Activated CD4-positive, alpha-beta memory T cell treated with anti-CD3 and anti-CD28 coated beads for 36 hours (primary cell): ENCODE measurements at regions not wholly inside any gene's neighbourhood (a gene's known extent, or its start where the extent isn't known, plus 50 kb on each side); places are given as distances from the start of the nearest gene placed in this dataset.

Experiments
- CTCF ChIA-PET: fragments of 350-600 bp; sonication (Branson Sonifier 250); formaldehyde crosslinking; loops from one replicate; lab custom pipeline; 2021; ENCODE audit warnings: antibody characterized with exemption, inconsistent platforms; lab: Charles Lee
- POLR2A ChIA-PET: fragments of 350-600 bp; sonication (Branson Sonifier 250); formaldehyde crosslinking; loops from one replicate; lab custom pipeline; 2021; ENCODE audit warnings: antibody characterized with exemption; lab: Charles Lee
- DNase-seq: peaks from one replicate; pipeline ENCODE4 v3.0.0-alpha.2; 2020
- H3K27ac Mint-ChIP-seq: one replicate; pipeline ENCODE4 v1.8.0; 2021; ENCODE audit warnings: mixed read lengths
- H3K27me3 Mint-ChIP-seq: one replicate; pipeline ENCODE4 v1.8.0; 2021; ENCODE audit warnings: mixed read lengths
- H3K36me3 Mint-ChIP-seq: one replicate; pipeline ENCODE4 v1.8.0; 2021; ENCODE audit warnings: mixed read lengths
- H3K4me1 Mint-ChIP-seq: one replicate; pipeline ENCODE4 v1.8.0; 2021; ENCODE audit warnings: low read depth, mixed read lengths
- H3K4me3 Mint-ChIP-seq: one replicate; pipeline ENCODE4 v1.8.0; 2021; ENCODE audit warnings: mild to moderate bottlenecking, mixed read lengths
- H3K9me3 Mint-ChIP-seq: one replicate; pipeline ENCODE4 v1.8.0; 2021; ENCODE audit warnings: mixed read lengths
- intact Hi-C: fragments of 100-400 bp; cut with micrococcal nuclease; formaldehyde crosslinking; loops from one replicate; pipeline ENCODE4 v1.15.1; 2023

DNA sequence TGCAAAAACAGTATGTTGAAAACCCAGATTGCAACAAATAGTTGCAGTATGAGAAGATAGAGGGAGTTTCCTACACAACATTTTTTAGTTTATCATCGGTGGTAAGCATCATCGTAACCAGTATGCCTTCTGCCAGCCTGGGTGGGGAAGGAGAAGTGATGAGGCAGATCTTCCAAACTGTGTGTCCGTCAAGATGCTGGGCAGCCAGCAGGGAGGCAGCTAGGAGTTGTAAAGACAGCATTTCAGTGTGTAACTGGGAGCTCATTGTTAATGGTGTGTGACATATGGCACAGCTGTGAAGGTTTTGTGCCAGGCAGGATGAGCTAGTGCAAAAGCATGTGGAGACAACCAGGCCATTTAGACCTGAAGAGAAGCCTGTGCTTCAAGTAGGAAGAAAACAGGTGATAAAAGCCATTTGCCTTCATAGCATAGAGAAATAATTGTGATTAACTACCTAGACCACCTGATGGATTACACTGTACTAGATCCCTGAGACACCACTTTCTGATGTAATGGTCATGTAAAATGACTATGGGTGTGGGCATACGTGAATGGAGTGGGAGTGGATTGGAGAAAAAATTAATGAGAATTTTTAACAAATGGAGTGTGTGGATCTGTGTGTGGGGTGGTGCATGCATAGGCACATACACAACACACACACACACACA, 347.0 kb upstream of the ADAMTSL1 start:
- intact Hi-C loops: no loop called here
- H3K9me3 Mint-ChIP-seq: peaks cover 2% of the 10 kb centered on the region

DNA sequence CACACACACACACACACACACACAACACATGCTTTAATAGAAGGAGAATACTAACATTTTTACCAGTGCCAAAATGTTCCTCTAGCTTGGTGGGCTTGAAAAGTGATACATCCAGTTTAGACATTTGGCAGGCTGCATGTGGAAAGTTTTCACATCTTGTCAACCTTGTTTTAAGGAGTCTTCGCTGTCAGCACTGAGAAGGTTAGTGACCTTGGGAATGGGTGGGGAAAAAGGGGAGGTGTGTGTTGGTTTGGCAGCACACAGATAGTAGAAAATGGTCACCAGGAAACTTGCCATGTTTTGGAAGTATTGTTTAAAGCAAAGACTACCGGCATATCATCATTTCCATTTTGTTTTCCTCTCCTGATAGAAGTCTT, 346.5 kb upstream of the ADAMTSL1 start:
- H3K27me3 Mint-ChIP-seq: no peaks in the 10 kb centered on the region
- H3K4me3 Mint-ChIP-seq: no peak overlapping the region
- H3K4me1 Mint-ChIP-seq: no peaks in the 10 kb centered on the region
- POLR2A ChIA-PET: no interaction called here
- H3K36me3 Mint-ChIP-seq: no peaks in the 10 kb centered on the region
- CTCF ChIA-PET: no interaction called here
- peaks cover 2% of the 10 kb centered on the region for H3K9me3 Mint-ChIP-seq
- DNase-seq: no peak
- no peak overlapping the region for H3K27ac Mint-ChIP-seq
- intact Hi-C loops: no loop called here

More for the DNA sequence above, 347.0 kb upstream of the ADAMTSL1 start:
- Mint-ChIP-seq H3K4me1 (no peaks in the 10 kb centered on the region), H3K27ac (no peak overlapping the region), H3K27me3 (no peaks in the 10 kb centered on the region), H3K4me3 (no peak overlapping the region), H3K36me3 (no peaks in the 10 kb centered on the region)
- POLR2A ChIA-PET: no interaction called here
- no peak for DNase-seq
- CTCF ChIA-PET: no interaction called here

DNA sequence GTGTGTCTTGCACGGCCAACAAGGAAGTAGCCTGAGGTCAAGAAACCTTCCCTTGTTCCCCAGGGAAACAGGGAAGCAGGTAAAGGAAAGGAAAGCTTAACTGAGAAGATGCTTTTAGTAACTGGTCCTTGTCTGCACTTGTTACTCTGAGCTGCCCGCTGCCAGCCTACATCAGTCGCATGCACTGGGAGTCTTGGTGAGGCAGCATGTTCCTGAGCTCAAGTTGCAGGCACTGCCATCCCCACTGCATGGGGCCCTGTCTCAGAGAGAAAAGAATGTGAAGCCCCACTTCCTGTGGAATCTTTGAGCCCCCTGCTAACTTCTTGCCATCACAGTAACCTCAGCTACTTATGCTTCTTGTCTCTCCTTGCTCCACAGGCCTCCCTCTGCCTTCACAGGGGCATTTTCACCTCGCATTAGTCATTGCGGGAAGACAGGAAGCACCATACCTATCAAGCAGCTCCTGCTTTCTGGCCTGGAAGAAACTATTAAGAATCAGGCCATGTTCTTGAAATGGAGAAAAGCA, 344.1 kb upstream of the ADAMTSL1 start:
- CTCF ChIA-PET: no interaction called here
- POLR2A ChIA-PET: no interaction called here
- H3K36me3 Mint-ChIP-seq: no peaks in the 10 kb centered on the region
- H3K9me3 Mint-ChIP-seq: peaks cover 2% of the 10 kb centered on the region
- H3K27me3 Mint-ChIP-seq: no peaks in the 10 kb centered on the region
- H3K27ac Mint-ChIP-seq: no peak overlapping the region
- H3K4me1 Mint-ChIP-seq: no peaks in the 10 kb centered on the region
- no peak overlapping the region for H3K4me3 Mint-ChIP-seq
- DNase-seq: no peak
- intact Hi-C loops: no loop called here

DNA sequence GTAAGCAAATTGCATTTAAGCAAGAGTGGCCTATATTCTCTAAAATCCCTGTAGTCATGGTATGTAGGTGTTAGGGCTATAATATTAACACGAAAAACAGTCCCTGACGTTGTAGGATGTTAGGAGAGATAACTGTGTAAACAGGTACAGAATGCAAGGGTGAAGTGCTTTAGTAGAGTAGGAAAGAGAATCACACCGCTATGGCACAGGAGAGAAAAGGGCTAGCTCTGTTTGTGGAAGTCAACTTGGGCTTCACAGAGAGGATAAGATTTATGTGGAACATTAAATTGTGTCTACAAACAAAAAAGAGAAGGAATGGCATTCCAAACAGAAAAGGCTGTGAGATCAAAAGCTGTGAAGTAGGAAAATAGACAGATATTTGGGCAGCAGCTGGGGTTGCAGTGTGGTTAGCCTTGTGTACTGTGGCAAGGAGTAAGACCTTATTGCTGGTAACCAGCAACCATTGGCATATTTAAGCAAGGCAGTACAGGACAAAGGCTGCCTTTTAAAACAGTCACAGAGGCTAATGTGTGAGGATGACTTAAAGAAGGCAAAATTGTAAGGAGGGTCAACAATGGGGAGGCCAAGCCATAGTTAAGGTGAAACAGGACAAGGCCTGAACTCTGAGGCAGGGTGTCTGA, 337.5 kb upstream of the ADAMTSL1 start:
- H3K27ac Mint-ChIP-seq: no peak overlapping the region
- no peaks in the 10 kb centered on the region for H3K36me3 Mint-ChIP-seq
- ChIA-PET CTCF (no interaction called here), POLR2A (no interaction called here)
- H3K27me3 Mint-ChIP-seq: no peaks in the 10 kb centered on the region
- H3K4me1 Mint-ChIP-seq: no peaks in the 10 kb centered on the region
- peaks cover 2% of the 10 kb centered on the region for H3K9me3 Mint-ChIP-seq
- H3K4me3 Mint-ChIP-seq: no peak overlapping the region
- DNase-seq: no peak
- intact Hi-C loops: no loop called here

DNA sequence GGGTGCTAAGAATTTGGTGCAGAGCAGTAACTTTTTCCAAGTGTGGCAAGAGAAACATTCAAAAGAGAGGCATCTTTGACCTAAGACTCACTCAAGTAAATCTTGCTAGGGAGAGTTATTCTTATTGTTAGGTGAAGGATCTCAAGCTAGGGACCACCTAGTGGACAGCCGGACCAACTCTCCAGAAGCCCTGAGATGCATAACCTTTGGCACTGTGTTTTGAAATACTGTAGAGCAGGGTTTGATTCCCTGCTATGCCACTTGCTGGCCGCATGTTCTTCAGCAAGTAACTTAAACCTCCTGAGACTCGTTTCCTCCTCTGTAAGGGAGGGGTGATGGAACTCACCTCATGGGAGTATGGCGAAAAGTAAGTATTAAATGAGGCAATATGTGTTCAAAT, 336.1 kb upstream of the ADAMTSL1 start:
- CTCF ChIA-PET: no interaction called here
- no peak for DNase-seq
- Mint-ChIP-seq H3K36me3 (no peaks in the 10 kb centered on the region), H3K4me3 (no peak overlapping the region), H3K27me3 (no peaks in the 10 kb centered on the region), H3K27ac (no peak overlapping the region), H3K4me1 (no peaks in the 10 kb centered on the region), H3K9me3 (no peaks in the 10 kb centered on the region)
- POLR2A ChIA-PET: no interaction called here
- intact Hi-C loops: no loop called here

DNA sequence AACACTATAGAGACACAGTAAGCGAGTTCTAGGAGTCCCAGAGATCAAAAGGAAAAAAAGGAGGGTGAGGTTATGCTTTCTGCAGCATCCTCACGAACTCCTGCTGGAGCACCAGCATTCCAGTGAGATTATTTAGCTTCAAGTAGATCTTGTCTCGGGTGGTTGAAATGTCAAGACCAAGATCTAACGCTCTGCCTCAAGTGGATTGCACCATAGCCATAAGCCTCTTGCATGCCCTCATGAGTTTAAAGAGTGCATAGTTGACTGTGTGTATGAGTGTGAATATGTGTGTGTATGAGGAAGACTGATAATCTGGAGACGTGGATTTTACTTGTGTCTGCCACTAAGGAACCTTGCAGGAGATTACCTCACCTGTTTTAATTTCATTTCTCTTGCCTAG, 335.3 kb upstream of the ADAMTSL1 start:
- Mint-ChIP-seq H3K27me3 (no peaks in the 10 kb centered on the region), H3K4me3 (no peak overlapping the region), H3K4me1 (no peaks in the 10 kb centered on the region), H3K36me3 (no peaks in the 10 kb centered on the region), H3K9me3 (no peaks in the 10 kb centered on the region), H3K27ac (no peak overlapping the region)
- ChIA-PET CTCF (no interaction called here), POLR2A (no interaction called here)
- intact Hi-C loops: no loop called here
- no peak for DNase-seq

DNA sequence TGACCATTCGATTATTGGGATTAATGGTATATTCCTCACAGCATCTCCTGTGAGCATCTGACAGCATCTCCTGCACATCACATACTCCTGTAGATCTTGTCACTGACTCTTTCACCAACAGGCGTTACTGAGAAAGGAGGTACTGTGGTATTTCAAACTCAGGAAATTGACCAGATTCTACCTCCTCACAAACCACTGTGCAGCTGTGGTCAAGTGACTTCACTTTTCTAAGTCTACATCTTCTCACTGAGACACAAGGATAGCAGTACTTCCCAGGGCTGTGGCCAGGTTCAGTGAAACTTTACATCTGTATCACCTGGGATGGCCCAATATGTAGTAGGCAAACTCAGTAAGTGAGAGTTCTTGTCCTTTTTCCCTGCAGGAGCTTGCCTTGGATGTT, 332.3 kb upstream of the ADAMTSL1 start:
- H3K27me3 Mint-ChIP-seq: no peaks in the 10 kb centered on the region
- no peaks in the 10 kb centered on the region for H3K9me3 Mint-ChIP-seq
- no peaks in the 10 kb centered on the region for H3K36me3 Mint-ChIP-seq
- H3K4me1 Mint-ChIP-seq: no peaks in the 10 kb centered on the region
- DNase-seq: no peak
- intact Hi-C loops: no loop called here
- no peak overlapping the region for H3K27ac Mint-ChIP-seq
- POLR2A ChIA-PET: no interaction called here
- CTCF ChIA-PET: no interaction called here
- no peak overlapping the region for H3K4me3 Mint-ChIP-seq

DNA sequence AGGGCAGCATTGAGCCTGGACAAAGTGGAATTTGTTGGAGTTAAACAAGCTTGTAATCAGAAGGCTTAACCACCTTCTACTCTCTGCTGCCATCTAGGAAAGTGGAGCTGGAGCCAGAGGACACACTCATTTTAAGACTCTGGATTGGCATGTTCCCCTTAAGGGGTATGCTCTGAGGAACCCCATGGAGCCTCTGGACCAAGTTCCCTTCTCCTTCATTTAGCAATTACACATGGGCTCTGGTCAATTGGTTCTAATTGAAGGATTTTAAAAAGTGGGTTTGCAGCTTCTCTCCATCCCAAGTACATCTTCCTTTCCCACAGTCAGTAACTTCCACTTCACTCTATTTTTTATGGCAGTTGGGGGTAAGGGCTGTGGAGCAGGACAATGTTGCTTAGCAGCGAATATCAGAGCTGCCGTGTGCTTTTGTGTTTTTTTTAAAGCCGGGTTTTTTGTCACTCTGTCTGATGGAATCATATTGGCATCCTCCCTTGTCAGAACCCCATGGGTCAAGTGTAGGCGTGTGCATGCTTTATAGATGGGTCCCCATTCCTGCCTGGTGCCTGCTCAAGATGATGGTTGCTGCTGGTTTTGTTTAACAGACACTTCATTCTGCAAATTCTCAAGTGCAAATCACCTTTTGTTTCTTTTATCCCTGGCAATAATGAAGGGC, 330.7 kb upstream of the ADAMTSL1 start:
- Mint-ChIP-seq H3K4me3 (no peak overlapping the region), H3K27me3 (no peaks in the 10 kb centered on the region), H3K27ac (no peak overlapping the region), H3K4me1 (no peaks in the 10 kb centered on the region), H3K9me3 (no peaks in the 10 kb centered on the region), H3K36me3 (no peaks in the 10 kb centered on the region)
- ChIA-PET POLR2A (no interaction called here), CTCF (no interaction called here)
- no peak for DNase-seq
- intact Hi-C loops: no loop called here

DNA sequence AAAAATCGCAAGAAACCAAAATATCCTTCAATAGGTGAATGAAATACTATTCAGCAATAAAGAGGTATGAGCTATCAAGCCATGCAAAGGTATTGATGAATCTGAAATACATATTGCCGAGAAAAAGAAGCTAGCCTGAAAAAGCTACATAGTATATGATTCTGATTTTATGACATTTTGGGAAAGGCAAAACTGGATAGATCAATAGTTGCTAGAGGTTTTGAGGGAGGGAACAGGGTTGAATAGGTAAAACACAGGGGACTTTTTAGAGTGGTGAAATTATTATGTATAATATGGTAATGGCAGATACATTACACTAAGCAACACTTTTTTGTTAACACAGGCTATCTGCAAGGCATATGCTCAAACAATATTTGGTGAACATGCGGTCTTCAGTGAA, 327.6 kb upstream of the ADAMTSL1 start:
- DNase-seq: no peak
- POLR2A ChIA-PET: no interaction called here

DNA sequence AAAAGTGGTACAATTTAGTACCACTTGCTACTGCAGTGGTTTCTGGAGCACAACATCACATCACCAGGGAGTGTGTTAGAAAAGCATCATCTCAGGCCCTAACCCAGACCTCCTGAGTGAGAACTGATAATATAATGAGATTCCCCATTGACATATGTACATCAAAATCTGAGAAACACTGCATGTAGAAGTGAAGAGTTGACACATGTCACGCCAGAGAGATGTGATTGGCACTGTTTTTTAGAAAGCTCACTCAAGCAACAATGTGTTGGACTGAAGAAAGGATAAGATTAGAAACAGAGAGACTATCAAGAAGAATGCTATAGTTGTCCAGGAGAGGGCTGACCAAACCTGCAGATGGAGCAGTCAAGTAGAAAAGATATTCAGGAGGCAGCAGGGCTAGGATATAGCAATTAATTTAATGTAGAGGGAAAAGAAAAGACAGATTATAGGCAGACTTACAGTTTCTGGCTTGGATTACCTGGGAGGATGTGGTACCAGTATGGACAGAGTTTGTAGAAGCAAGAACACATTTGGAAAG, 324.4 kb upstream of the ADAMTSL1 start:
- ChIA-PET CTCF (no interaction called here), POLR2A (no interaction called here)
- Mint-ChIP-seq H3K27ac (no peak overlapping the region), H3K27me3 (no peaks in the 10 kb centered on the region), H3K4me3 (no peak overlapping the region), H3K4me1 (no peaks in the 10 kb centered on the region), H3K36me3 (no peaks in the 10 kb centered on the region), H3K9me3 (no peaks in the 10 kb centered on the region)
- intact Hi-C loops: no loop called here
- DNase-seq: no peak

More for the DNA sequence above, 327.6 kb upstream of the ADAMTSL1 start:
- no peaks in the 10 kb centered on the region for H3K4me1 Mint-ChIP-seq
- CTCF ChIA-PET: no interaction called here
- H3K9me3 Mint-ChIP-seq: no peaks in the 10 kb centered on the region
- intact Hi-C loops: no loop called here
- no peaks in the 10 kb centered on the region for H3K27me3 Mint-ChIP-seq
- H3K27ac Mint-ChIP-seq: no peak overlapping the region
- no peak overlapping the region for H3K4me3 Mint-ChIP-seq
- no peaks in the 10 kb centered on the region for H3K36me3 Mint-ChIP-seq

DNA sequence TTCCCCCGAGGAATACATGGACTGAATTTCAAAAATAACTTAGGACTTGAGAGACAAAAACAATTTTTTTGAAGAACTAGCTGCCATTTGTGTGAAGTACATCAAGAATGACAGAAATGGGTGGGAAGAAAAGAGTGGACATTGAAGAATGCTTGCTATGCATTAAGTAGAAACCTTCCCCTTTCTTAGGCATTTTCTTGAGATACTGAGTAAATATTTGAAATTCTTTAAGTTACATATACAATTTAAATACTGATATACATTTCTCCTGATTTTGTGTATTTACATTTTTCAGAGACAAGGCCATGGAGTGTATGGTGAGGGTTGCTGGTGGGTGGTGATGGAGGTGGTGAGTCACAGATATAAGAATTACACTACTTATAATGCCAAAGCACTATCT, 319.3 kb upstream of the ADAMTSL1 start:
- no peak for DNase-seq
- POLR2A ChIA-PET: no interaction called here

DNA sequence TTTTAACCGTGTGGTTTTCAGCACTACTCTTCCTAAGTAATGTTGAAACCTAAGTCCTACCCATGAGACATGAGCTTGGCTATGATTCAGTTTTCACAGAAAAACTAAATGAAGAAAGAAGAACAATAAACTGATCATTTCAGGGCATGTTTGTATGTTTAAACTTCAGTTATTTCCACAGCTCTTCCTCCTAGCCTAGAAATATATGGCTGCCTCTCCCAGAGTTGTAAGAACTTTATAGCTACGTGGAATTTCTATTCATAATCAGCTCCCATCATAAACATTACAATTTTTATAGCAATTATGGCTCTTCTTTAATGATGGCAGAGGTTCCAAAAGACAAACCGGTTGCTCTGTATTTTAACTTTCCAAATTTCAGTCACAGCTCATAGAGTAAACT, 314.7 kb upstream of the ADAMTSL1 start:
- CTCF ChIA-PET: no interaction called here
- no peak overlapping the region for H3K4me3 Mint-ChIP-seq
- no peaks in the 10 kb centered on the region for H3K4me1 Mint-ChIP-seq
- H3K36me3 Mint-ChIP-seq: no peaks in the 10 kb centered on the region
- peaks cover 2% of the 10 kb centered on the region for H3K27me3 Mint-ChIP-seq
- DNase-seq: no peak
- intact Hi-C loops: no loop called here
- H3K9me3 Mint-ChIP-seq: no peaks in the 10 kb centered on the region
- POLR2A ChIA-PET: no interaction called here
- H3K27ac Mint-ChIP-seq: no peak overlapping the region

More for the DNA sequence above, 319.3 kb upstream of the ADAMTSL1 start:
- Mint-ChIP-seq H3K36me3 (no peaks in the 10 kb centered on the region), H3K9me3 (no peaks in the 10 kb centered on the region), H3K4me1 (no peaks in the 10 kb centered on the region), H3K4me3 (no peak overlapping the region), H3K27me3 (no peaks in the 10 kb centered on the region), H3K27ac (no peak overlapping the region)
- CTCF ChIA-PET: interaction anchor here (1.0 kb wide), 1 partner anchor 133 kb away, joined by 3 read pairs; no protein-coding TSS in a partner anchor
- intact Hi-C loops: no loop called here
